HG02759 (cell line): ENCODE measurements at regions not wholly inside any gene's neighbourhood (a gene's known extent, or its start where the extent isn't known, plus 50 kb on each side); places are given as distances from the start of the nearest gene placed in this dataset.
"Not testable (repeated sequence)": the region's sequence is repeated elsewhere in the genome, so short reads cannot be mapped to it uniquely, and the experiment has no call there.

Experiments
- ATAC-seq: cut with Tn5 transposase; IDR thresholded peaks from one replicate; pipeline ENCODE4 v1.9.1; 2021; ENCODE audit warnings: mild to moderate bottlenecking, moderate library complexity; ENCODE audit not compliant: unreplicated experiment

GRCh38 chr6:14290041-14290771 lies 172.6 kb downstream of the CD83 start:
- no peak for ATAC-seq

DNA sequence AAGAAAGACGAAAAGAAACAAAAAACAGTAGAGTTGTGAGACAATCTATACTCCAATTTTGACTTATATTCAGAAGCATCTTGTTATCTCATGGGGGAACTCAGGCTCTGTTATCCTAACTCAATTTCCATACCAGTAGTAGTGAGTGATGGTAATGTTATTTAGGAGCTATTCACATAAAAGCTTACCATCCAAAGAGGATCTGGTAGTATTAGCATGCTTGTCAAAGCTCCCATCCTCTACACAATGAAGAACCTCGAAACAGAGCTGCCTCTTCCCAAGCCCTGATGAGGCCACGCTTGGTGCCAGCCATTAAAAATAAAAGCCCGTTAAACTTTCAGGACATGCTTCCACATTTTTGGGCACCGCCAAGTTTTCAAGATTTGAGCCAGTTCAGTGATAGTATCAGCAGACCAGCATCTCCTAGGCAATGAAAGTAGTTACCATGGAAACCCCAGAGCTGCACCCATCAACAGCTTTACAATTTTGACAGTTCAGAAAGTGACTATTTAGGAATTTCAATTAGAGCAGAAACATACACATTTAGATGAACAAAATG lies 173.3 kb downstream of the CD83 start:
- no peak for ATAC-seq

GRCh38 chr6:14291331-14291730 lies 173.8 kb downstream of the CD83 start:
- ATAC-seq = no peak

DNA sequence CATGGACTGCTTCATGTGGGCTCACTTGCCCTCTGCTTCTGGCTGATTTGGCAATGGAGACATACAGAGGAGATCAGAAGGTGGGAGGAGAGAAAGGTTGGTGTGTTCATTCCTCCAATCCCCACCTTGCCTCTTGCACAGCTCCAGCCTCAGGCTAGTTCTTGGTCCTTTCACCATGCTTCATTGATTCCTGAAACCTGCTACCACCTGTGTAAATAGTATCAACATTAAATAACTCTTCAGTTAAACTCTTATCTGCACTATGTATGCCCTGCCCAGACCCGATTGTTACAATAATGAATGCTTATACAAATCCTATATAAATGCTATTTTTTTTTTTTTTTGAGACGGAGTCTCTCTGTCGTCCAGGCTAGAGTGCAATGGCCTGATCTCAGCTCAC lies 174.5 kb downstream of the CD83 start:
- no peak for ATAC-seq

GRCh38 chr6:14294270-14294951 lies 176.8 kb downstream of the CD83 start:
- no peak for ATAC-seq

DNA sequence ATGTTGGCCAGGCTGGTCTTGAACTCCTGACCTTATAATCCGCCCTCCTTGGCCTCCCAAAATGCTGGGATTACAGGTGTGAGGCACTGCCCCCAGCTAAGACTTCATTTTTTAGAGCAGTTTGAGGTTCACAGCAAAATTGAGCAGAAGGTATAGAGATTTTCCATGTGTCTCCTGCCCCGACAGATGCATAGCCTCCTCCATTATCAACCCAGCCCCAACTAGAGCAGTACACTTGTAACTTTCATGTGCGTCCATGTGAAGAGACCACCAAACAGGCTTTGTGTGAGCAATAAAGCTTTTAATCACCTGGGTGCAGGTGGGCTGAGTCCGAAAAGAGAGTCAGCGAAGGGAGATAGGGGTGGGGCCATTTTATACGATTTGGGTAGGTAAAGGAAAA lies 179.1 kb downstream of the CD83 start:
- ATAC-seq = not testable (repeated sequence)

GRCh38 chr6:14297118-14297517 lies 179.5 kb downstream of the CD83 start:
- not testable (repeated sequence) for ATAC-seq

DNA sequence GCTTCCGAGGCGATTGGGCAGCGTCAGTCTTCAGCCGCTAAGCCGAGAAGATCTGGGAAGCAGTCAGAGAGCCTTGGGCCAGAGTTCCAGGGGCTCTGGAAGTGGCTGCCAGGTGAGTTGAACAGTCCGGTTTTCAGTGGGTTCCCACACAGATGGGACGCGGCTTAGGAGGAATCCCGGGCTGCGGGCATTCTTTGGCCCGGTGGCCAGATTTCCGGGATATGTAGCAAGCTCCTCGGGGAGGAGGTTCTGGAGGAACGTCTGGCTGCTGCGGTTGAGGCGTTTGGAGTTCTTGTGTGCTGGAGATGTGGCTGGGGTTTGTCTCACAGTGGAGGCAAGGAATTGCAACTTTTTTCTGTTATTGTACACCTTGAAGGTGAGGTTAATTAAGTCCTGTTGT lies 182.6 kb downstream of the CD83 start:
- ATAC-seq = not testable (repeated sequence)

- not testable (repeated sequence) for ATAC-seq
These were observed 183.1 kb downstream of the CD83 start for GRCh38 chr6:14300721-14301120.

DNA sequence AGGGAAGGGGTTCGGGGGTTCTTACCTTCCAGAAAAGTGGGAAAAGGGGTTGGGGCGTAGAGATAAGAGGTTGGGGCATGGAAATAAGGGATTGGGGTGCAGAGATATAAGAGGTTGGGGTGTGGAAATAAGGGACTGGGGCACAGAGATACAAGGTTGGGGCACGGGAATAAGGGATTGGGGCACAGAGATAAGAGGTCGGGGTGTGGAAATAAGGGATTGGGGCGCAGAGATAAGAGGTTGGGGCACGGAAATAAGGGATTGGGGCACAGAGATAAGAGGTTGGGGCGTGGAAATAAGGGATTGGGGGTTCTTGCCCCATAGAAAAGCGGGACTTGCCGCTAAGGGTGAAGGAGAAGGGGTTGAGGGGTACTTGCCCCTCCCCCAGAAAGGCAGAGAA lies 183.9 kb downstream of the CD83 start:
- not testable (repeated sequence) for ATAC-seq

DNA sequence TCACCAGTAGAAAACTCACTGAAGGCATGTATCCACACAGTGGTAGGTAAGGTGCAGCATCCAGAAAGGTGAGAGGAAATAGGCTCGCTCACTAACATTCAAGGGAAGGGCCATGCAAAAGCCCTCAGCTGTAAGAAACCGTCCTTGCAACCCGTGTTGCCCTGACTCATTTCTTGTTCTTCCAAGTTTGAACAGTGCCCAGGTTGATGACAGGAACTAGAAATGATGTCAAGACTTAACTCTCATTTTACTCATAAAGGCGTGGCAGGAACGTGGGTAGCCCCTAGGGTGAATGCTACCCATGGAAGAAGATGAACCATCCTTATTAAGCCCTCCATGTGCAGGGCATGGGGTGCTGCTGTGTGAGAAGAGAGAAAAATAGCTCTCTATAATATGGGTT lies 187.6 kb downstream of the CD83 start:
- ATAC-seq = no peak

GRCh38 chr6:14305624-14306023 lies 188.1 kb downstream of the CD83 start:
- ATAC-seq = no peak

DNA sequence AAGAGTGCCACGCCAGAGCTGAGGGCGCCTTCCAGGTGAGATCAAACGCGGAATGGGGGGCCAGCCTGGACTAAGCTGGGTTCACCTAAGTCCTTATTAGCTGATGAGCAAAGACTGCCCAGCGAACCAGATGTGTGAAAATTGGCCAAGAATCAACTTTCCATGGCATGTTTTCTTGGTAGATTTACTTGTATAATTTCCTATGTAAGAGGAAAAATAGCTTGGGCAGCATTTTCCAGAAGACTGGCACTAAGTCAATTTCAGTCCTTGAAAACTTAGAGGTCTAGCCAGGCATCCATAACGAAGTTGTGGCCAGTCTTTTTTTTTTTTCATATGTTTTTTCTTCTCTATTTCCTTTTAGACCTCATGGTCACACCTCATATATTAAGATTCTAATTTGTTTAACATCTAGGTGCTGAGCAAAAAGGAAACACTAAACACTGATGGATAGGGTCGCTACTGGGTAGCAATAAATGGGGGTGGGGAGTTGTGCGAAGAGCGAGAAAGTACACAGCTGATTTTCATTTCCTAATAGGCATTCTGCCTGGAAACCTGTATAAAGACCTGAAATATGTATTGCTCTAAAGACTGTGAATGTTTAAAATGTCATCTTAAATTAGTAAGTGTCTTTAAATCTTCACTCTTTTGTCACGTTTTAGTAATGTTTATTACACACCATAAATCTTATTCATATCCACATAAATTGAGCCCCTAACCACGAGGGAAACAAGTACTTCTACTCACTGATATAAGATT lies 188.8 kb downstream of the CD83 start:
- no peak for ATAC-seq

DNA sequence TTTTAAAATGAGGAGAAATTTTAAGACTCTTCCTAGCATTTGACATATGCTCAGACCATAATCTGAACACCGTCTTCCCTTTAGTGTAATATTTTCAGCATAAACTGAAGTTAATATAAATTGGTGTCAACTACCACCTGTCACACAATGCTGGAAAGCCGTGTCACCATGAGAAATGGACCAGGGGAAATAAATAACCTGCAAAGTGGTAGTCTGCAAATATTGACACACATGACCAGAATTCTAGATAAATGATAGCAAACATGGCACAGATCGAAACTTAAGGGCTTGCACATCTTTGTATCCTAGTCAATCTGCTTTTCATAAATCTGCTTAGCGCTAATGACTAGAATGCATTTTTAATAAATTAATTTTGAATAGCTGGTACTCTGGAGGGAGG lies 191.9 kb downstream of the CD83 start:
- no peak for ATAC-seq

DNA sequence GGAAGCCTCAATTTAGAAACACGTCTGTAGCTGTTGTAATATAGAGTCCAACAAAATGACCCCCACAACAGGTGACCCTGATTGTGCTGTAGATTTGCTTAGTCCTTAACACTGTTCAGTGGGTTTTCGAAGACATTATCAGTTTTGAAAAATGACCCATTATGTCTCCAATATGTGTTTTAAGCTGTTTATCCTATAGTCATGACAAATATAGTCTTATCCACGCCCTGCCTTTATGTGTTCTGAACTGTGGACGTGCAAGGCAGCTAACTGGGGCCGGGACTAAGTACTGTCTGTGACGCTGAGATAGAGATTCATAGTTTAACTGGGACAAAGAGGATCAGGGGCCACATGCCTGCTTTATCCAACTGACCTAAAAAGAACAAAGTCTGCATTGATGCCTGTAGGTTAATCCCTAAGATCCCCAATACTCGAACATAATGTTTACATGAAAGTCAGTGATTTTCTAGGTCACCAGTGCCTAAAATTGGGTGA lies 192.4 kb downstream of the CD83 start:
- no peak for ATAC-seq

DNA sequence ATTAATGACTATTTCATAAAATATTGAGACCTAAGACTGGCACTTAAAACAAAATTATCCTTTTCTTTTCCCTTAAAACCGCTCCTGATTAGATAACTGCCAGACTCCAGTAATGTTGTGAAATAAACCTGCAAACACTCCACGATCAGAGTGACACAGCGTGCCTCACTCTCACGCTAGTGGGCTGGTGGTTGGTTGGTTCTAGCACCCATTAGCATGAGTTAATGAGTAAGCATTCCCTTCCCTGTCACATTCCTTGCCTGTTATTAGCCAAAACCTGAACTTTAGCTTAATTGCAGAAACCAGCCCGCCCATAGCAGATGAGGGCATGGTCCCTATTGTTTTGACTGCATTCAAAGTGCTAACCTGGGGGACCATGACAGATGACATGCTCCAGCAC lies 193.4 kb downstream of the CD83 start:
- ATAC-seq = no peak

DNA sequence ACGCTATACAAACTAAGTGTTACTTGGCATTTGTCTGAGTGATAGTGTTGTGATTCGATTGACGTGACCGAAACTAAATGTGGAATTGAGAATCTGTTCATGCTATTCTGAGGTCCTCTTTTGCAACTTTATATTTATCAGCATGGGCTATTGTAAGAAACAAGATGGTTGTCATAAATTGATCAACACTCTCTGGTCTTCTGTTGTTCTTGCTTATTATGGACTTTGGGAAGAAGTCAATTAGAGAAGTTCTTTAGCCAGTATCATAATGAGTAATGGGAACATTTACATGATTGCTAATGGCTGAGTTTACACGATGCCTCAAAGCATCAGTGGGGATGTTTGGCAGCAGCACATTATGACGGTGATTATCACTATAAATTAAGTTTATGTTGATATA lies 195.0 kb downstream of the CD83 start:
- peak; percentile 52 for ATAC-seq

- peak; percentile 52 for ATAC-seq
These were observed 195.7 kb downstream of the CD83 start for GRCh38 chr6:14313248-14313647.

GRCh38 chr6:14315353-14315752 lies 197.8 kb downstream of the CD83 start:
- ATAC-seq = no peak

DNA sequence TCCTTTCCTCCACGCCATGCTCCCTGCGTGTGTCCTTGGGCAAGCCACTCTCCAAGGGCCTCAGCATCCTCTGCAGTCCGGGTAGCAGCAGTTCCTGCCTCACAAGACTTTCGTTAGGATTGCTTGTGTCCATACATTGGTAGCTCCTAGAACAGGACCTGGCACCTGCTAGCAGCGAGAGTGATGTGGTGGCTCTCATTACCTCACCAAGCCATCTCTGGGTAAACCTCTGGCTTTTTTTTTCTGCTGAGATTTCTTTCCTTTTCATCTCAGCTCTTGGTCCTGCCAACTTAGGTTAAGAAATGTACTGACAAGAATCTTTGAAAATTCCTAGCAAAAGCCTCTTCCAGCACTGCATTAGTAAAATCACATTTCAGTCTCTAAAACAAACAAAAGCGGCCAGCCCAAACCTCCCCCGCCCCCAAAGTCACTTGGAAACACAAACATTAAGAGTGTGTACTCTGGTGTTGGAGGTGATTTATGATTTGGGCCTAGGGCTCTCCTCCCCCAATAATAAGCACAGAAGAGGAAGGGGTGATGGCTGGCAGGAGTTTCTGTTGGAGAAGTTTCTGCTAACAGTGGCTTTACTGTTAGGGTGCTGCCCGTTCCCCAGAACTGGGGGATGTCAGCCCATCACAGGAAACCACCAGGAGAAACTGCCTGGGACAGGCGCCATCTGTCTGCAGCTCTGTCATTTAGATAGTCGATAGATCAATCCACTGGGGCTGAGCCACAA lies 199.2 kb downstream of the CD83 start:
- ATAC-seq = no peak
